ENCODE measurements at regions not wholly inside any gene's neighbourhood (a gene's known extent, or its start where the extent isn't known, plus 50 kb on each side); places are given as distances from the start of the nearest gene placed in this dataset.

DNA sequence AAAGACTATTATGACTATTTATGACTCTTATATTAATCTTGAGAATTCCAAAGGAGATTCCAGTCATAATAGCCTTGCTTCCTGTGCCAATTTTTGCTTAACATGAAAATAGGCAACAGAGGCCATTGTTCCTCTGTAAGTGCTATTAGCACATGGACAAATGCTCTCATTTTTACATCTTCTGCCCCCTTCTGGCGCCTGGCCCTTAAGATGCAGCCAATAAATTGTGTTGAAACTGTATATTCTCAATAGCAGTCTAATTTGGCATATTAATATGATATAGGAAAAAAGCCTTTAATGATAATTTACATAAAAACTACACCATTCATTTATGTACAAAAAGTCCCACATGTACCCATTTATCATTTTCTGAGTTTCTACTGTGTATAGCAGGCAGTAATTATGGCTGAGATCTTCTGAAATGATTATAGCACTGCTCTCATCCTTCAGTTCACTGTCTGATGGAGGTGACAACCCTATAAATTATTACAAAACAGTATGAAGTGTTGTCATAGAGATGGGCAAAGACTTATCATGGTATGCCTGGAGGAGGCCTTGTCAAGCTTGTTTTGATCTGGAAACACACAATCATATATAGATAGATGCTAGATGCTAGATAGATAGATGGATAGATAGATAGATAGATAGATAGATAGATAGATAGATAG lies 613.3 kb downstream of the TSN start:
- no peak for TF ChIP-seq POLR2A (IDR thresholded peaks at IDR 0.05)
- TF ChIP-seq, protein P1, sequence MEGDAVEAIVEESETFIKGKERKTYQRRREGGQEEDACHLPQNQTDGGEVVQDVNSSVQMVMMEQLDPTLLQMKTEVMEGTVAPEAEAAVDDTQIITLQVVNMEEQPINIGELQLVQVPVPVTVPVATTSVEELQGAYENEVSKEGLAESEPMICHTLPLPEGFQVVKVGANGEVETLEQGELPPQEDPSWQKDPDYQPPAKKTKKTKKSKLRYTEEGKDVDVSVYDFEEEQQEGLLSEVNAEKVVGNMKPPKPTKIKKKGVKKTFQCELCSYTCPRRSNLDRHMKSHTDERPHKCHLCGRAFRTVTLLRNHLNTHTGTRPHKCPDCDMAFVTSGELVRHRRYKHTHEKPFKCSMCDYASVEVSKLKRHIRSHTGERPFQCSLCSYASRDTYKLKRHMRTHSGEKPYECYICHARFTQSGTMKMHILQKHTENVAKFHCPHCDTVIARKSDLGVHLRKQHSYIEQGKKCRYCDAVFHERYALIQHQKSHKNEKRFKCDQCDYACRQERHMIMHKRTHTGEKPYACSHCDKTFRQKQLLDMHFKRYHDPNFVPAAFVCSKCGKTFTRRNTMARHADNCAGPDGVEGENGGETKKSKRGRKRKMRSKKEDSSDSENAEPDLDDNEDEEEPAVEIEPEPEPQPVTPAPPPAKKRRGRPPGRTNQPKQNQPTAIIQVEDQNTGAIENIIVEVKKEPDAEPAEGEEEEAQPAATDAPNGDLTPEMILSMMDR (IDR thresholded peaks at IDR 0.05): no peak

Data from gastroesophageal sphincter (tissue), 3 donors.